ENCODE measurements at regions not wholly inside any gene's neighbourhood (a gene's known extent, or its start where the extent isn't known, plus 50 kb on each side); places are given as distances from the start of the nearest gene placed in this dataset.
"Not testable (repeated sequence)": the region's sequence is repeated elsewhere in the genome, so short reads cannot be mapped to it uniquely, and the experiment has no call there.

DNA sequence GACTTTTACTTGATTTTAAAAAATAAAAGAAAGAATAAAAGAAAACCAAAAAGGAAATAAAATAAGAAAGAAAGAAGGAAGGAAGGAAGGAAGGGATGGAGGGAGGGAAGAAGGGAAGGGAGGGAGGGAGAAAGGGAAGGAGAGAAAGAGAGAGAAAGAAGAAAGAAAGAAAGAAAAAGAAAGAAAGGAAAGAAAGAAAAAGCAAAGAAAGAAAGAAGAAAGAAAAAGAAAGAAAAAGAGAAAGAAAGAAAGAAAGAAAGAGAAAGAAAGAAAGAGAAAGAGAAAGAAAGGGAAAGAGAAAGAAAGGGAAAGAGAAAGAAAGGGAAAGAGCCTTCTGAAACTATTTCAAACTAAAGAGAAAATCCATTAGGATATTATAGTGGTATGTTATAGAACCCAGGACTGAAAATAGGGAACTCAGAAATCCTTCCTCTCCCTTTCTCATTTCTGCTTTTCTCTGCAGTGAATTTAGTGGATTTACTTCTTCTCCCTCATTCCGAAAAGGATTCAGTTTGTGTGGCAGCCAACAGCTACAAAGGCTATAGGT is 414.7 kb upstream of the CCNG1 start:
- no peak for DNase-seq

DNA sequence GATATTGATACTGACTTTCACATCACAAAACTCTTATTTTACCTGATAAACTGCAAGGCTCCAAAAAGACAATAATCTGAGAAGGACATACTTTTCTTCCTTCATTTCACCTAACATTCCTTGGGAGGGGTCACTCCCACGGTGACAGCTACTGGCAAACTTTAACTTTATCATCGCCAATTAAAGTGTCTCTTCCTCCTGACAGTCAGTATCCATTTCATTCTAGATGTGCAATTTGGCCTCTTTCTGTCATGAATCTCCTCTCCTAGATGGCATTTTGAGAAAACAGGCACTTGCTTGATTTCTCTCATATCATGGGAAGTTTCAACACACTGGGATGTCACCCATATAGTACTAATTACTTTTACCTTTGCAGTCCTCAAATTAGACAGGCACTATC is 413.5 kb upstream of the CCNG1 start:
- no peak for DNase-seq

DNA sequence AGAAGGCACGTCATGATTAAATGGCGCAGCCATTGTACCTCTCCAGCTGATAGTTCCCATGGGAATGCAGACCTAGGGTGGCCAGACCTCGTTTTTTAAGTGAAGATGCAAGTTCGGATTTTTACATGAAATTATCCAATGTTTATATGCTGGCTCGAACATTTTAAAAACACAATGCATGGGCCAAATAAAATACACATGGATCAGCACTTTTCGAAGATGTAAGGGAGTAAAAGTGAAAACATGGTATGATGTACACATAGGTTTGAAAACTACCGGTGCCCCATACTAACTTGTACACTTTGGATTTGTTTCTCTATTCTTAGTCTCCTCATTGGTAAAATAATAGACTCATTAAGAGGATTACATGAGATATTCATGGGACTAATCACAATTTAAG is 412.5 kb upstream of the CCNG1 start:
- DNase-seq: no peak

DNA sequence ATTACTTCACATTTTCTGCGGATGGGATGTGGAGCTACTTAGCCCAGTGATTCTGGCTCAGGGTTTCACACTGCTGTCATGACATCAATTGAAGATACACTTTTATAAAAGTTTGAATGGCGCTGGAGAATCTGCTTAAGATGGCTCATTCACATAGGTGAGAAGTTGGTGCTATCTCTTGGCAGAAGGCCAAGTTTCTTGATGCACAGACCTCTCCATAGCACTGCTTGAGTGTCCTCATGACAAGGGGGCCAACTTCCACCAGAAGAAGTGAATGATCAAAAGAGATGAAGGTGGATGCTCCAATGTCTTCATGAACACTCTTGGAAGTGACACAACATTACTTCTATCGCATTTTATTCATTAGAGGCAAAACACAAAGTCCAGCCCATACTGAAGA is 403.7 kb upstream of the CCNG1 start:
- DNase-seq: no peak

DNA sequence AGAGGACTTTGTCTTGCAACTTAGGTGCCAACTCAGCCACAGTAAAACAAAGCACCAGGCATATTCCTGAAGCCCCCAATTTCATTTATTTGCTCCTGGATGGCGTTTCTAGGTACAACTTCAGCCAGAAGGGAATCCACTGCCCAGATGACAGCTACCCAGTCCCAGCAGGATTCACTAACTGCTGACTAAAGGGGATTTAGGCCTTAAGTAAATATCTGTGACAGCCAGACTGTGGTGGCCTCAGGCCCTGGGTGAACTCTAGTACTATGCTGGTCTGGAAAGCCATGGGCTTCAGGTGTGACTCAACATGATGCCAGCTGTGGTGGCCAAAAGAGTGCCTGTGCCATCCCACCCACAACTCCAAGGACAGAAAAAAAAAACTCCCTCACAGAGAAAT is 396.1 kb upstream of the CCNG1 start:
- DNase-seq: no peak

DNA sequence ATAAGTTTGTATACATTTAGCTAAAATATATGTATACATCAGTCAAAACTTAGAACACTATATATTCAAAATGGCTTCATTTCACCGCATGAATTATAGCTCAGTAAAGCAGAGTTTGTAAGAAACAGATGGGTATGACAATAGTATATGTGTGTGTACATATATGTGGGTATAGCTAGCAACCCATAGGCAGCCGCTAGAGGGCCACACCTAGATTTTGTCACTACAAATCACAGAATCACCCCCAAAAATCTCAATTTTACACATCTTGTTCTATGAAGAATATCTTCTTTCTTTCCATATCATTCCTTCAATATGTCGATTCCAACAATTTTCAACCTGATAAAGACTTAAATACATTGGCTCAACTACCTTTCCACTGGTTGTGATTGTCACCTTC is 357.8 kb upstream of the CCNG1 start:
- no peak for DNase-seq

DNA sequence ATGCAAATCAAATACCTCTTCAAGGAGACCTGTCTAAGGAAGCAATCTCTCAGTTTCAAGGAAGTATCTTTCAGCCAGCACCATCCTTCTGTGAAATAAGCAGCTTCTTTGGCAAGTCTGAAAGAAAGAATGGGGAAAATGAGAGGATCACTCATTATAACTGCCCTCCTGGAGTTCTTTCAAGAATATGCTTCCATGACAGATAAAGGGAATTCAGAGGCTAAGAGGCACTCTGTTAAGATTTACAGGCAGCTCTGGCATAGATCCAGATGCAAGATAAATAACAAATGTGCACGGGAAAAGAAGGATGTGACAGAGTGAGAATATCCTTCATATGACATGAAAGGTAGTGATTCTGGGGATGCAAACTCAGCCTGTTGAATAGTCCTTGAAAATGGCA is 348.2 kb upstream of the CCNG1 start:
- DNase-seq: no peak

DNA sequence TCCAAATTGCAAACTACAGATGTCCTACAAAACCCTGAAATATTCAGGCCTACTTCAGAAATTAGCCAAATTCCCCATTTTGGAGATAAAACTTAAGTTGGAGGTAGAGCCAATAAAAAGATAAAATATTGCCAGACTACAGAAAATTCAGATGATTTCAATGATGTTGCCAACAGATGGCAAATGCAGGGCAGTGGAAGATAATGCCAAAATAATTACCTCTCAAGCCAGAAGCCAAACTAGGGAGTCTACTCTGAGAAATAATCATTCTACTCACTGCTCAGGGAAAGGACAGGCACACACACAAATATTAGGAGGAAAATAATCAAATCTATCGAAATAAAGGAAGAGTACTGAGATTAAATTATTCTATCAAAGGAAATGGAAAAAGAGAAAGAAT is 347.5 kb upstream of the CCNG1 start:
- DNase-seq: no peak

DNA sequence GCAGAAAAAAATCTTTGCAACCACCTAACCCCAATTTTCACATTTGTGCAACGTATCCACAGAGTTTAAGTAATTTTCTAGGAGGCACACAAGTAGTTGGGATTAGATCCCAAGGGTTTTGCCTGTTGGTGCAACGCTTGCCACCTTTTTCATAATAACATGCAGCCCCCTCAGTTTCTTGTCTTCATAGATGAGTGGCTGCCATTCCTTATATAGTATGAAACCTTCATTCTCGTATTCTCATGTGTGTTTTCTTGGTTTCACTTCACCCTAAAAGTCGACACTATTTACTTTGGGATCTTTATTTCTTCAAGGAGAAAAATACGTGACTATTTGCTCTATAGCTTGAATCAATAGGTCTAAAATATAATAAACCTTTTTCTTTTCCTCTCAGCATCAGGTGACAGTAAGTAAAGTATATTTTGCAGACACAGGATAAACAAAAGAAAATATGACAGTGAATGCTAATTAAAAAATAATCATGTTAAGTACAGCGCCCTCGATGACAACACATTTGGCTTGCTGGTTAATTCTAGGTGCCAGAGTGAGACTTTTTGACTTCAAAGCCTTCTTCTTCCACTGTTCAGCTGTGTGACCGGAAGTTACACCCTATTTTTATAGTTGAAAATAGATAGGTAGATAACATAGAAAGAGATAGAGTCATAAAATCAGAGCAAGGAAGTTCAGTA is 342.8 kb upstream of the CCNG1 start:
- no peak for DNase-seq

DNA sequence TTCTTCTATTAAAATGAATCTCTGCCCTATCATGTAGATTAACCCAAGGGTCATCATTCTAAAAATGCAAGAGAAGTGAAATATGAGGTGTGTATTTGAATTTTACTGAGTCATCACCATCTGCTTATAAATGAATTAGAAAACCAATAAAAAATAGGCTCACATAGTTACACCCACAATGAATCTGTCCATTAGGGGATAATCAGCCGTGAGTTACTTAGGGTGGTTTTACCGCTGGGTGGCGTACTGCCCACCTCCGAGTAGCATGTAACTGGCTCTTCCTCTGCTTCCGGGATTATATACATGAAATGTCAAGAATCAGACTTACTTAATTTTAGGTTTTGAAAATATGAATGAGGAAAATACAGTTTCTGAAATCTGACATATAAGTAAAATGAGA is 332.9 kb upstream of the CCNG1 start:
- no peak for DNase-seq

DNA sequence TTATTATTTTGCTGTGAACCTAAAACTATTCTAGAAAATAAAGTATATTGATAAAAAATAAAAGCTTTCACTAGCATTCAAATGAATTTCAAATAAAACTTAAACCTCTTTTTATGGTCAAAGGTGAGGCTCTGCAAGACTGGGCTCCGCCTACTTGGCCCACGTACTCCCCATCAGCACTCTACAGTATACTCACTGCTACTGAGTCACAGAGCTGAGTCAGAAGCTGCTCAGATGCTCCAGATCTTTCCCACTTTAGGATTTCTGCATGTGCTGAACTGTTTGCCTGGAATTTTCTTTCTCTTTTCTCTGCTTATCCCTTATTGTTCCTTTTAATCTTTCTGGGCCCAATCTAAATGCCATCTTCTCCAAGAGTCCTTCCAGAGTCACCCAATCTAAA is 331.9 kb upstream of the CCNG1 start:
- DNase-seq: no peak

DNA sequence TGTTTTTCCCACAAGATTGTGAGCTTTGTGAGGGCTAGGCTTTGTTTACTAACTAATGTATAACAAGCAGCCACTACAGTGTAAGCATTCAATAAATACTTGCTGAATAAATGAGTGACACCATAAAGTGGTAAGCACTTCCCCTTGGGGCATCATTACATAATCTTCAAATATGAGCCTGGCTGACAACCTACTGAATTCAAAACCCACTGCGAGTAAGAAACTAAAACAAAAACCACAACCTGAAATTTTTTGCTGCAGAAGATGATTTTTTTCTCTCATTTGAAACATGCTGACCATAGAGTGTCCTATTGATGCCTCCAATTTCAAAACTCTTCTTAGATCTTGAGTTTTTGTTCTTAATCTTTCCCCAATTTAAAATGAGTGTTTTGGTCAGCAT is 331.3 kb upstream of the CCNG1 start:
- no peak for DNase-seq

DNA sequence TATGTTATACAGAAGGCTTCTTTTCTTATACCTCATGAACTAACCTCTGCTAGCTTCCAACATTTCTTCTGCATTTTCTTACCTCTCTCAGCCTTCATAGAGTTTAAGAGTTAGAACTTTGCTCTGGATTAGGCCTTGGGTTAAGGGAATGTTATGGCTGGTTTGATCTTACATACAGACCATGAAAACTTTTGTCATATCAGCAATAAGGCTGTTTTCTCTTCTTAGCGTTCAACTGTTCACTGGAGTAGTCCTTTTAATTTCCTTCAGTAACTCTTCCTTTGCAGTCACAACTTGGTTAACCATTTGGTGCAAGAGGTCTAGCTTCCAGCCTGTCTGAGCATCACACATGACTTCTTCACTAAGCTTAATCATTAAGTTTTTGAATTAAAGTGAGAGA is 329.0 kb upstream of the CCNG1 start:
- no peak for DNase-seq

DNA sequence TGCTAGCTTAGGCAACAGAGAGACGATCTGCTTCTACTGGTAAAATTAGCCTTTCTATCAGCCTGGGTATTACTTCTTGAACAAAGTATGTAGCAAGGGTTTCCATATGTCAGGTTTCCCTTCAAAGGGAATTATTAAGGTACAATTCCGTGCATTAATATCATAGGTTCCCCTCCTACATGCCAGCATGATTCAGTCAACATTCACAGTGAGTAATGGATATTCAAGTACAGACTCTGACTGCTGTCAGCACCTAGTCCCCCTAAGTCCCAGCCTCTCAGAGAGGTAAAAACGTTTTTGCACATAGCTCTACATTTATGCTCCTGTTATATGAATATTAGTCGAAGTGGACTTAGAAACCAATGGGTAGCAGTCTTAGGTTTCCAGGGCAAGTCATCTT is 322.4 kb upstream of the CCNG1 start:
- DNase-seq: no peak

DNA sequence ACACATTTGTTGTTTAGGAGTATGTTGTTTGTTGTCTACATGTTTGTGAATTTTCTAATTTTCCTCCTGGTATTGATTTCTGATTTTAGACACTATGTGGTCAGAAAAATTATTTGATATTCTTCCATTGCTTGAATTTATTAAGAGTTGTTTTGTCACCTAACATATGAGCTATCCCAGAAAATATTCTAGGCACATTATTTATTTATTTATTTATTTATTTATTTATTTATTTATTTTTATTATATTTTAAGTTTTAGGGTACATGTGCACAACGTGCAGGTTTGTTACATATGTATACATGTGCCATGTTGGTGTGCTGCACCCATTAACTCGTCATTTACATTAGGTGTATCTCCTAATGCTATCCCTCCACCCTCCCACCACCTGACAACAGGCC is 320.8 kb upstream of the CCNG1 start:
- DNase-seq: not testable (repeated sequence)

DNA sequence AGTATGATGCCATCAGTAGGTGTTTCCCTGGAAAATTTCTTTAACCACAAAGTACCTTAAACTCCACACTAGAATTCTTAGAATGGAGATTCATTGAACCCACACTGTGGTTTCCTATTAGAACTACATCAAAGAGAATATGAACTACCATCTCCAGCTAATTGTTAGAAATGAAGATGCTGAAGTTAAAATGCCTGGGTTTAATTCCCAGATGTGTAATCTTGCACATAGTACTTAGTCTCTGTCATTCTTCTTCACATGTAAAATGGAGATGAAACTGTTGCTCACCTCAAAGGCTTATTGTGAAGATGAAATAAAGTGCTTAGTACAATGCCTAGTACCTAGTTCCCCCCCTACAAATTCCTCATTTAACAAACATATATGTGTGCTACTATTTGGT is 303.3 kb upstream of the CCNG1 start:
- DNase-seq: no peak

DNA sequence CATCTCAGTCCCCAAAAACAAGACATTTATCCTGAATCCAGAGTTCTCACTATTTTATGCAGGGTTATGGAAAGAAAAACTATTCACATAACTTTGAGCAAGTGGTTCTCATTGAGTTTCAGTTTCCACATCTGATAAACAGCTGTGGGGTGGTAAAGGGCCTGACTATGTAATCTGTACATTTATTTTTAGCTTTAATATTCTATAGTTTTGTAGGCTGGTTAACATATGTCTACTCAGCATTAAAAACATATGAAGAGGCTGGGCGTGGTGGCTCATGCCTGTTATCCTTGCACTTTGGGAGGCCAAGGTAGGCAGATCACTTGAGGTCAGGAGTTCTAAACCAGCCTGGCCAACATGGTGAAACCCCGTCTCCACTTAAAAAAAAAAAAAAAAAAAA is 301.5 kb upstream of the CCNG1 start:
- no peak for DNase-seq

DNA sequence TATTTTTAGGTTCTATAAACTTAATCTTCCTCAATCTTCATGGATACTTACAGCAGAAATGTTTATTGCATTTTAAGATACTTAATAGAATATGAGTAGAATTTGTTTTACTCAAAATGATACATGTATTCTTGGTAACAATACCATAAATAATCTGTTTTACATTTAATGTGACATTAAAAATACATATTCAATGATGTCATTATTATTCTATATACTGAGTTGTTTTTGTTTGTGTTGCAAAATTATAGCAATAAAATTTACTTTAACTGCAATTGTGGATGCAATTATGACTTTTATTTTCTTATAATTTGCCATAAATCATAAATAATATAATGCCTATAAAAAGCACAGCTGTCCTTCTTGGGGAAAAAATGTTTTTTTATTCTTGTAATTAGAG is 275.9 kb upstream of the CCNG1 start:
- DNase-seq: no peak

DNA sequence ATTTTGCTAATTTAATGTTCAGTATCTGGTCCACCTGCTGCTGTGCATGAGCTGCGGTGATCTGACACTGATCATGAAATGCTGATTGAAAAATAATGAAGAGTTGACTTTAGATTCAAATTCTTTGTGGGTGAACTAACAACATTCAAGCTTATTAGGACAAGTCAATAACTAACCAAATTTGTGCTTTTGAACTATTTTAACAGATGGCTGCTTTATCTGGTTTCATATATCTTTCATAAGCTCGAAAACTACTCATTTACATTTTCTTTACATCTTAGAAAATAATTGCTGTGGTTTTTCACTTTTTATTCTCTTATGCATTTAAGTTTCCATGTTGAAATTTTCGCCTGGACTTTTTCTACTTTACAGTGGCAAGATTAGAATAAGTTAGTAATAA is 274.8 kb upstream of the CCNG1 start:
- no peak for DNase-seq

DNA sequence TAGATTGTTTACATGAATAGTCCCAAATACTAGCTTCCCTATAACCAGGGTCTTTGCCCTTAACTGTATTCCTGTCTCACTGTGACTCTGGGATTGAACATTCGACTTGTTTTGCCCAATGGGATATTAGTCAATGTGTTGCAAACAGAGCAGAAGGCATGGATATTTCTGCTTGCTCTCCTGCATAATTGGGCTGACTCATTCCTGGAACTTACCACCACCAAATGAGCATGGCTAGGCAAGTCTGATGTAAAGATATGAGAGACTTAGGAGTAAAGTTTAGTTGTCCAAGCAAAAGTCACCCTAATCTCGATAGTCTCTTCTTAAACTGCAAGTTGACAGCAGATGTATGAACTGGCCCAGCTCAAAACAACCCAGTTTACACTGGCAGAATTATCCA is 273.5 kb upstream of the CCNG1 start:
- no peak for DNase-seq

DNA sequence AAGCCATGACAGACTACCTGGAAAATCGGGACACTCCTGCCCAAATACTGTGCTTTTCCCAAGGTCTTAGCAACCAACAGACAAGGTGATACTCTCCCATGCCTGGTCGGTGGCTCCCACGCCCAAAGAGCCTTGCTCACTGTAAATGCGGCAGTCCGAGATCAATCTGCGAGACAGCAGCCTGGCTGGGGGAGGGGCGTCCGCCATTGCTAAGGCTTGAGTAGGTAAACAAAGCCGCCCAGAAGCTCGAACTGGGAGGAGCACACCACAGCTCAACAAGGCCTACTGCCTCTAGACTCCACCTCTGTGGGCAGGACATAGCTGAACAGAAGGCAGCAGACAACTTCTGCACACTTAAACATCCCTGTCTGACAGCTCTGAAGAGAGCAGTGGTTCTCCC is 272.1 kb upstream of the CCNG1 start:
- DNase-seq: no peak

DNA sequence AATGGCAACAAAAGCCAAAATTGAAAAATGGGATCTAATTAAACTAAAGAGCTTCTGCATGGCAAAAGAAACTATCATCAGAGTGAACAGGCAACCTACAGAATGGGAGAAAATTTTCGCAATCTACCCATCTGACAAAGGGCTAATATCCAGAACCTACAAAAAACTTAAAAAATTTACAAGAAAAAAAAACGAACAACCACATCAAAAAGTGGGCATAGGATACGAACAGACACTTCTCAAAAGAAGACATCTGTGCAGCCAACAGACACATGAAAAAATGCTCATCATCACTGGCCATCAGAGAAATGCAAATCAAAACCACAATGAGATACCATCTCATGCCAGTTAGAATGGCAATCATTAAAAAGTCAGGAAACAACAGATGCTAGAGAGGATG is 267.2 kb upstream of the CCNG1 start:
- not testable (repeated sequence) for DNase-seq

DNA sequence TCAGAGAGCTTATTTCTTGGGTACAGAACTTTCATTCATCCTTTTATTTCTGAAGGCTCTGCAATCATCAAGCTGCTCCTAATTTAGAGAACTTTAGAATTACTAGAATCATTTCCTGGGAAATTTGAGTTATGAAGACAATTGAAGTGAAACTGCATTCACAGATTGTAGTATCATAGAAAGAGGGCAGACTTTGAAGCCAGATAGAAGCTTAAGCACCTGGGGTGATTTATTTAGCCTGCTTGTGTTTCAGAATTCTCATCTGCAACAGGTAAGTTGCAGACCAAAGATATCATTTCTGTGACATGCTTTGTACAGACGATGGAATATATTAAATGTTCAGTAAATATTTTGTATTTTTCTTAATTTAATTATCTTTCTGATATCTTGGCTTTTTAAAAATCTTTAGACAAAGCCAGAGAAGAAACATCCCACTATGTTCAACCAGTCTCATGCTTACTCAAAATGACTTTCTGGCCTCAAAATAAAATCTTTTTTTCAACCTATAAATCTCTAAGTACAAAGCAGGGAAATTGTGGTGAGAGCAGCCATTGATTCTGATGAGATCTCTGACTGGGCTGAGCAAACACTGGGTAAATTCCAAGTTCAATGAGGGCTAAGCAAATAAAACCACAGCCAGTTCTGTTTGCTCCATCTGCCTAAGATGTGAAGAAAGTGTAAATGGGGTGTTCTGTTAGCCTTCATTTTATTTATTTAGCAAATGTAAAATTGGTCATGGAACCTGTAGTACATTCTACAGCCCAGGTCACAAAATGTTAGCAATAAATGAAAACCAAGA is 264.7 kb upstream of the CCNG1 start:
- no peak for DNase-seq

DNA sequence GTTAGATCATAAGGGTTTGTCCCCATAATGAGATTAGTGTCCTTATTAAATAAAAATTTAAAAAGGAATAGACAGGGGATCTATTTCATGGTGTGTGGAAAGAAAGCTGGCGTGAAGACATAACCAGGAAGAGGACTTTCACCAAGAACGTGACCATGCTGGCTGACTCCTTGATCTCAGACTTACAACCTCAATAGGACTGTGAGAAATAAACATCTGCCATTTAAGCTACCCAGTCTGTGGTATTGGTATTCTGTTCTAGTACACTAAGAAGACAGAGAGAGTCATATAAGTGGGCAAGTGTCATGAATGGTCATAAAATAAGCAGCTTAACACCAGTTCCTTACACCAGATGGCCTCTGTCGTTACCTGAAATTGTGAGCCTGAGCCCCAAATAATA is 259.4 kb upstream of the CCNG1 start:
- no peak for DNase-seq

DNA sequence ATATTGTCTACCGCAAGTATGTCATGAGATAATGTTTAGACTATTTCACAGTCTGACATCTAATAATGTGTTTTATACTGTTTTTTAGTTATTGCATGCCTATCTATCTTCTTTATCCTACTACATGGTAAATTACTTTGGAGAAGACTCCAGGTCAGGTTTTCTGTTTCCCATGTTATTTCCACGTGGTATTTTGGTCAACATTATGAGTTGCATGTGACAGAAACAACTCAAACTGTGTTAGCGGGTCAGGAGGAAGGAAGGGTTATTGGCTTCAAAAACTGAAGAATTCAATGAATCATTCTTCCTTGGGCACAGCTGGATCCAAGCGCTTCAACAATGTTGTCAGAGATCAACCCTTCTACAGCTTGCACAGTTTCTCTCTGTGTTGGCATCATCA is 252.1 kb upstream of the CCNG1 start:
- DNase-seq: no peak
